ENCODE measurements at regions not wholly inside any gene's neighbourhood (a gene's known extent, or its start where the extent isn't known, plus 50 kb on each side); places are given as distances from the start of the nearest gene placed in this dataset.

GRCh38 chr9:73782166-73782565, 630.5 kb downstream of the ANXA1 start:
- TF ChIP-seq, protein P1, sequence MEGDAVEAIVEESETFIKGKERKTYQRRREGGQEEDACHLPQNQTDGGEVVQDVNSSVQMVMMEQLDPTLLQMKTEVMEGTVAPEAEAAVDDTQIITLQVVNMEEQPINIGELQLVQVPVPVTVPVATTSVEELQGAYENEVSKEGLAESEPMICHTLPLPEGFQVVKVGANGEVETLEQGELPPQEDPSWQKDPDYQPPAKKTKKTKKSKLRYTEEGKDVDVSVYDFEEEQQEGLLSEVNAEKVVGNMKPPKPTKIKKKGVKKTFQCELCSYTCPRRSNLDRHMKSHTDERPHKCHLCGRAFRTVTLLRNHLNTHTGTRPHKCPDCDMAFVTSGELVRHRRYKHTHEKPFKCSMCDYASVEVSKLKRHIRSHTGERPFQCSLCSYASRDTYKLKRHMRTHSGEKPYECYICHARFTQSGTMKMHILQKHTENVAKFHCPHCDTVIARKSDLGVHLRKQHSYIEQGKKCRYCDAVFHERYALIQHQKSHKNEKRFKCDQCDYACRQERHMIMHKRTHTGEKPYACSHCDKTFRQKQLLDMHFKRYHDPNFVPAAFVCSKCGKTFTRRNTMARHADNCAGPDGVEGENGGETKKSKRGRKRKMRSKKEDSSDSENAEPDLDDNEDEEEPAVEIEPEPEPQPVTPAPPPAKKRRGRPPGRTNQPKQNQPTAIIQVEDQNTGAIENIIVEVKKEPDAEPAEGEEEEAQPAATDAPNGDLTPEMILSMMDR (IDR thresholded peaks at IDR 0.05; ENCODE audit: extremely low read depth in 1 of 2, insufficient read depth in 1 of 2, low read depth in 1 of 2, low read length in 2 of 2), result no peak
- TF ChIP-seq POLR2A (IDR thresholded peaks at IDR 0.05; ENCODE audit: low read depth, low read length) (no peak), MAX (IDR thresholded peaks at IDR 0.05; ENCODE audit: insufficient read depth, insufficient read length) (no peak), EZH2 (IDR thresholded peaks at IDR 0.05; ENCODE audit: borderline replicate concordance, low read depth, low read length, severe bottlenecking) (no peak), POLR2AphosphoS5 (IDR thresholded peaks at IDR 0.05; ENCODE audit: insufficient read depth, low read depth, low read length) (no peak), JUN (IDR thresholded peaks at IDR 0.05; ENCODE audit: borderline replicate concordance, insufficient read depth, insufficient read length, low read depth) (no peak)

Measured in endothelial cell of umbilical vein (primary cell).